ENCODE measurements at regions not wholly inside any gene's neighbourhood (a gene's known extent, or its start where the extent isn't known, plus 50 kb on each side); places are given as distances from the start of the nearest gene placed in this dataset.

- no peak for DNase-seq
- intact Hi-C loops (cut with DNase I; ENCODE audit: low total_unique reads), result loop anchor here (10.0 kb wide), 1 partner anchor 52 kb away; no protein-coding TSS in a partner anchor
- H3K36me3 ChIP-seq, result no peaks in the 10 kb centered on the region
- H3K4me1 ChIP-seq, result peaks cover 0 to 34% (median 21%) of the 10 kb centered on the region in 4 donors
- H3K4me3 ChIP-seq, result no peak overlapping the region
- WGBS, 2 donors (ENCODE audit: low coverage in 1 of 2), result 42 to 59% methylated on average over 4 of the region's 4 CpGs
- no peaks in the 10 kb centered on the region for H3K9me3 ChIP-seq
- H3K27ac ChIP-seq, result peak overlapping the region; percentile 71 to 84 (median 74)
- H3K27me3 ChIP-seq, result no peaks in the 10 kb centered on the region
- in situ Hi-C loops (cut with MboI; ENCODE audit: low pct_ligation_motif_present in 1 of 4, low pct_unique_long_range_greater_than_20kb in 1 of 4, low sequenced_read_pairs in 3 of 4), result loop anchor here in 1 of 4 donors (25.0 kb wide), 1 partner anchor 169 kb away; no protein-coding TSS in a partner anchor
- no peak for TF ChIP-seq CTCF (IDR thresholded peaks at IDR 0.05)
- no peak for TF ChIP-seq EP300 (IDR thresholded peaks at IDR 0.05; ENCODE audit: low read depth)
- no peak for TF ChIP-seq POLR2A (IDR thresholded peaks at IDR 0.05)
- no peak for TF ChIP-seq POLR2AphosphoS5 (IDR thresholded peaks at IDR 0.05)
These were observed 58.5 kb upstream of the LMCD1 start for GRCh38 chr3:8442993-8443650.

GRCh38 chr3:8443829-8444791, 57.5 kb upstream of the LMCD1 start:
- intact Hi-C loops (cut with DNase I; ENCODE audit: low total_unique reads) (loop anchor here (10.0 kb wide), 1 partner anchor 51 kb away; no protein-coding TSS in a partner anchor), in situ Hi-C loops (cut with MboI; ENCODE audit: low pct_ligation_motif_present in 1 of 4, low pct_unique_long_range_greater_than_20kb in 1 of 4, low sequenced_read_pairs in 3 of 4) (loop anchor here in 1 of 4 donors (25.0 kb wide), 1 partner anchor 168 kb away; no protein-coding TSS in a partner anchor)
- 20 to 27% methylated on average over 8 to 15 of the region's 15 CpGs for WGBS, 2 donors (ENCODE audit: low coverage in 1 of 2)
- TF ChIP-seq POLR2AphosphoS5 (IDR thresholded peaks at IDR 0.05) (peak; percentile 58 to 77 (median 64)), EP300 (IDR thresholded peaks at IDR 0.05; ENCODE audit: low read depth) (no peak), CTCF (IDR thresholded peaks at IDR 0.05) (peak in 1 of 5 experiments; percentile 13), POLR2A (IDR thresholded peaks at IDR 0.05) (peak; percentile 24)
- Histone ChIP-seq H3K27ac (peak overlapping the region; percentile 71 to 84 (median 74)), H3K4me3 (no peak overlapping the region), H3K27me3 (no peaks in the 10 kb centered on the region), H3K9me3 (no peaks in the 10 kb centered on the region), H3K36me3 (no peaks in the 10 kb centered on the region), H3K4me1 (peaks cover 0 to 34% (median 21%) of the 10 kb centered on the region in 4 donors)
- DNase-seq, result peak; percentile 88

DNA sequence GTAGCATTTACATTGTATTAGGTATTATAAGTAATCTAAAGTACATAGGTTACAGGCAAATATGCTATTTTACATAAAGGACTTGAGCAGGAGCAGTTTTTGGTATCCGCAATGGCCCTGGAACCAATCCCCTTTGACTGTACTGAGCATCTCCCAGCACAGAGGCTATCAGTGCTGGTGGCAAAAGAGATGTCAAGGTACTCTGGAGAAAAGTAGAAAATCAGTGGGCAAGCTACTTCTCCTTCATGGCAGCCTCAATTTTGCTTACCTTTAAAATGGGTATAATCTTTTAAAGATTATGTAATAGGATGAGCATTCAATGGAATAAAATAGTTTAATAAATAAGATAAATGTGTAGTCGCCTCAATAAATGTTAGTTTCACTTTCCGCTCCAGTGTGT, 56.7 kb upstream of the LMCD1 start:
- WGBS, 2 donors (ENCODE audit: low coverage in 1 of 2), result 73 to 89% methylated on average over 2 to 3 of the region's 3 CpGs
- H3K27me3 ChIP-seq, result no peaks in the 10 kb centered on the region
- no peaks in the 10 kb centered on the region for H3K36me3 ChIP-seq
- peak overlapping the region; percentile 71 to 84 (median 74) for H3K27ac ChIP-seq
- peaks cover 0 to 34% (median 21%) of the 10 kb centered on the region in 4 donors for H3K4me1 ChIP-seq
- TF ChIP-seq POLR2AphosphoS5 (IDR thresholded peaks at IDR 0.05) (no peak), CTCF (IDR thresholded peaks at IDR 0.05) (no peak), EP300 (IDR thresholded peaks at IDR 0.05; ENCODE audit: low read depth) (no peak), POLR2A (IDR thresholded peaks at IDR 0.05) (no peak)
- H3K9me3 ChIP-seq, result no peaks in the 10 kb centered on the region
- in situ Hi-C loops (cut with MboI; ENCODE audit: low pct_ligation_motif_present in 1 of 4, low pct_unique_long_range_greater_than_20kb in 1 of 4, low sequenced_read_pairs in 3 of 4) (loop anchor here in 2 of 4 donors (5.0 to 25.0 kb wide), 2 partner anchors 167 to 177 kb away; no protein-coding TSS in a partner anchor), intact Hi-C loops (cut with DNase I; ENCODE audit: low total_unique reads) (loop anchor here (10.0 kb wide), 1 partner anchor 50 kb away; no protein-coding TSS in a partner anchor)
- H3K4me3 ChIP-seq, result no peak overlapping the region
- no peak for DNase-seq
